ENCODE measurements at regions not wholly inside any gene's neighbourhood (a gene's known extent, or its start where the extent isn't known, plus 50 kb on each side); places are given as distances from the start of the nearest gene placed in this dataset.

GRCh38 chr3:44100298-44100695 lies 141.4 kb upstream of the TOPAZ1 start:
- H3K9ac ChIP-seq (ENCODE audit: low read length) = no peak overlapping the region

GRCh38 chr3:44104043-44104442 lies 137.6 kb upstream of the TOPAZ1 start:
- Histone ChIP-seq H2AFZ (ENCODE audit: low read length) (no peak overlapping the region), H3K4me2 (ENCODE audit: low read length) (no peak overlapping the region), H3K79me2 (ENCODE audit: insufficient read depth, low read length) (no peaks in the 10 kb centered on the region), H4K20me1 (ENCODE audit: insufficient read depth, low read length) (no peaks in the 10 kb centered on the region), H3K4me1 (ENCODE audit: insufficient read depth, low read length, severe bottlenecking) (no peaks in the 10 kb centered on the region), H3K9me3 (ENCODE audit: low read length) (no peaks in the 10 kb centered on the region), H3K9ac (ENCODE audit: low read length) (no peak overlapping the region), H3K27me3 (ENCODE audit: insufficient read depth, low read length) (no peaks in the 10 kb centered on the region), H3K4me3 (ENCODE audit: low read depth, low read length, poor library complexity, severe bottlenecking) (no peak overlapping the region), H3F3A (ENCODE audit: insufficient read depth, low read length) (no peaks in the 10 kb centered on the region), H3K9me2 (ENCODE audit: low read depth, low read length) (no peaks in the 10 kb centered on the region), H3K27ac (ENCODE audit: low read depth, low read length, poor library complexity, severe bottlenecking) (no peak overlapping the region), H3K36me3 (ENCODE audit: insufficient read depth, low read length) (no peaks in the 10 kb centered on the region)
- TF ChIP-seq CTCF (IDR thresholded peaks at IDR 0.05; ENCODE audit: low read length) (no peak), EZH2 (IDR thresholded peaks at IDR 0.05; ENCODE audit: borderline replicate concordance, low read length) (no peak)

More at GRCh38 chr3:44100298-44100695, 141.4 kb upstream of the TOPAZ1 start:
- no peak for TF ChIP-seq CTCF (IDR thresholded peaks at IDR 0.05; ENCODE audit: low read length)
- no peak for TF ChIP-seq EZH2 (IDR thresholded peaks at IDR 0.05; ENCODE audit: borderline replicate concordance, low read length)
- H3K4me2 ChIP-seq (ENCODE audit: low read length) = no peak overlapping the region
- H3K9me3 ChIP-seq (ENCODE audit: low read length) = no peaks in the 10 kb centered on the region
- H3K79me2 ChIP-seq (ENCODE audit: insufficient read depth, low read length) = no peaks in the 10 kb centered on the region
- H3F3A ChIP-seq (ENCODE audit: insufficient read depth, low read length) = no peaks in the 10 kb centered on the region
- no peaks in the 10 kb centered on the region for H3K9me2 ChIP-seq (ENCODE audit: low read depth, low read length)
- H4K20me1 ChIP-seq (ENCODE audit: insufficient read depth, low read length) = no peaks in the 10 kb centered on the region
- no peak overlapping the region for H3K4me3 ChIP-seq (ENCODE audit: low read depth, low read length, poor library complexity, severe bottlenecking)
- no peak overlapping the region for H2AFZ ChIP-seq (ENCODE audit: low read length)
- H3K4me1 ChIP-seq (ENCODE audit: insufficient read depth, low read length, severe bottlenecking) = no peaks in the 10 kb centered on the region
- H3K36me3 ChIP-seq (ENCODE audit: insufficient read depth, low read length) = no peaks in the 10 kb centered on the region
- H3K27me3 ChIP-seq (ENCODE audit: insufficient read depth, low read length) = no peaks in the 10 kb centered on the region
- H3K27ac ChIP-seq (ENCODE audit: low read depth, low read length, poor library complexity, severe bottlenecking) = no peak overlapping the region

GRCh38 chr3:44104668-44105321 lies 136.9 kb upstream of the TOPAZ1 start:
- Histone ChIP-seq H3K4me1 (ENCODE audit: insufficient read depth, low read length, severe bottlenecking) (no peaks in the 10 kb centered on the region), H3K79me2 (ENCODE audit: insufficient read depth, low read length) (no peaks in the 10 kb centered on the region), H3K36me3 (ENCODE audit: insufficient read depth, low read length) (no peaks in the 10 kb centered on the region), H3K27ac (ENCODE audit: low read depth, low read length, poor library complexity, severe bottlenecking) (no peak overlapping the region), H3K9me2 (ENCODE audit: low read depth, low read length) (no peaks in the 10 kb centered on the region), H3K4me2 (ENCODE audit: low read length) (no peak overlapping the region), H3F3A (ENCODE audit: insufficient read depth, low read length) (no peaks in the 10 kb centered on the region), H3K27me3 (ENCODE audit: insufficient read depth, low read length) (no peaks in the 10 kb centered on the region), H4K20me1 (ENCODE audit: insufficient read depth, low read length) (no peaks in the 10 kb centered on the region), H2AFZ (ENCODE audit: low read length) (no peak overlapping the region), H3K4me3 (ENCODE audit: low read depth, low read length, poor library complexity, severe bottlenecking) (no peak overlapping the region), H3K9ac (ENCODE audit: low read length) (no peak overlapping the region), H3K9me3 (ENCODE audit: low read length) (no peaks in the 10 kb centered on the region)
- TF ChIP-seq CTCF (IDR thresholded peaks at IDR 0.05; ENCODE audit: low read length) (no peak), EZH2 (IDR thresholded peaks at IDR 0.05; ENCODE audit: borderline replicate concordance, low read length) (no peak)
